ENCODE measurements at regions not wholly inside any gene's neighbourhood (a gene's known extent, or its start where the extent isn't known, plus 50 kb on each side); places are given as distances from the start of the nearest gene placed in this dataset.
"Not testable (repeated sequence)": the region's sequence is repeated elsewhere in the genome, so short reads cannot be mapped to it uniquely, and the experiment has no call there.

DNA sequence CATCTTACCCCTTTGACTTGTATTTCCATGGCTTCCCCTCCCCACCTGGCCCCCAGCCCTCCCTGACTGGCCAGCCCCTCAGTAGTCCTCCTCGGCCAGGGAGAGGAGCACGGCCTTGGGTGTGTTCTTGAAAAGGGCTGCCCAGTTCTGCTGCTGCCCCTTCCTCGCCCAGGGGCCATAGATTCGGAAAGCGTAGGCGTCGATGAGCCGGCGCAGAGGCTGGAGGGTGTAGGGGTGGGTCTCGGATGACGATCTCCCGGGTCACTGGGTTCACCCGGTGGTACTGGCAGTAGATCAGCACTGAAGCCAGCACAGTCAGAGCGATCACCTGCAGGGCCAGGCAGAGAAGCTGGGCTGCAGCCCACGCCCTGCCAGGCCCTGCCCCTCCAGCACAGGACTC lies 71.7 kb downstream of the ZNF479 start:
- CTCF ChIA-PET; H3K27me3 Mint-ChIP-seq; H3K4me1 Mint-ChIP-seq (ENCODE audit: low read depth); intact Hi-C loops (cut with DNase I, micrococcal nuclease); H3K4me1 ChIP-seq (ENCODE audit: insufficient read depth, low read length); POLR2A ChIA-PET; H3K4me3 Mint-ChIP-seq; DNase-seq; H3K27me3 ChIP-seq (ENCODE audit: control insufficient read depth in 1 of 2, insufficient read depth in 2 of 2, low read length in 2 of 2); H3K27ac ChIP-seq (ENCODE audit: low read depth in 1 of 2, low read length in 2 of 2); H3K4me3 ChIP-seq (ENCODE audit: low read length); ATAC-seq (ENCODE audit: poor library complexity); H3K27ac Mint-ChIP-seq; H3K36me3 ChIP-seq (ENCODE audit: insufficient read depth, low read length); H3K9me3 Mint-ChIP-seq; H3K36me3 Mint-ChIP-seq (ENCODE audit: low read depth): not testable (repeated sequence)
- peaks cover 0 to 19% of the 10 kb centered on the region in 2 experiments for H3K9me3 ChIP-seq (ENCODE audit: control insufficient read depth in 1 of 2, insufficient read depth in 1 of 2, low read length in 2 of 2)

DNA sequence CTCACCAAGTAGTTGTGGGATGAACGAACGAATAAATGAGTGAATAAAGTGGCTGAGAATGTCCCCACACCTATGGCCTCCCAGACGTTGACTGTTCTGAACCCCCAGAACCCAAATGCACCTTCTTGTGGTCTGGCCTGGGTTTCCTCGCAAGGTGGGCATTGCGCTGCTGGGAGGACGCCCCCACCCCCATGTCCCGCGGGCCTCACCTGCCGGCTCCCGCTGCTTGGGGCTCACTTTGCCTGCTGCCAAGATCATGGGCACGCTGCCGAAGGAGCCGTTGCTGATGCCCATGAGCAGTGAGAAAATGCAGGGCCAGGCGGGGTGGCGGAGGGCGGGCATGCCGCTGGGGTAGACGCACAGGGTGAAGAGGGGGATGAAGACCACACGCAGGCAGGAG lies 115.9 kb downstream of the ZNF479 start:
- peaks cover 0 to 42% of the 10 kb centered on the region in 2 experiments for H3K9me3 ChIP-seq (ENCODE audit: control insufficient read depth in 1 of 2, insufficient read depth in 1 of 2, low read length in 2 of 2)
- H3K36me3 Mint-ChIP-seq (ENCODE audit: low read depth); H3K27ac Mint-ChIP-seq; DNase-seq; intact Hi-C loops (cut with DNase I, micrococcal nuclease); CTCF ChIA-PET; POLR2A ChIA-PET; H3K4me1 Mint-ChIP-seq (ENCODE audit: low read depth); ATAC-seq (ENCODE audit: poor library complexity); H3K36me3 ChIP-seq (ENCODE audit: insufficient read depth, low read length); H3K27me3 ChIP-seq (ENCODE audit: control insufficient read depth in 1 of 2, insufficient read depth in 2 of 2, low read length in 2 of 2); H3K4me3 Mint-ChIP-seq; H3K4me3 ChIP-seq (ENCODE audit: low read length); H3K4me1 ChIP-seq (ENCODE audit: insufficient read depth, low read length); H3K9me3 Mint-ChIP-seq; H3K27me3 Mint-ChIP-seq; H3K27ac ChIP-seq (ENCODE audit: low read depth in 1 of 2, low read length in 2 of 2): not testable (repeated sequence)

DNA sequence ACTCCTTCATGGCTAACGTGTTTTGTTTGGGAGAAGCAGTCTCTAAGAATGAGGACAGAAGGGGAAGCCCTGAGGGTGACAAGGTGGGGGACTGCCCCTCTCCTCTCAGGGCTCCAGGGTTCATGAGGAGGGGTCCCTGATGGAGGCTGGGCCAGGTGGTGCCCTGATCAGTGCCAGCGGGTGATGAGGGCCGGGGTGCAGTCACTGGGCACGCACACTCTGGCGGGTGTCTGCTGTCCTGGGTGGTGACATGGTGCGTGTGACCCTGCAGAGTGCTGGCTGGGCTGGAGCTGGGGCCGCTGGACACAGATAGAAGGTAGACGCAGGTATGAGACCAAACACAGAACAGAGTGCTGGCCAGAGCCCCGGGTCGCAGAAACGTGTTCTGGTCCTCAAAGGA lies 118.5 kb downstream of the ZNF479 start:
- H3K36me3 ChIP-seq (ENCODE audit: insufficient read depth, low read length); H3K4me1 Mint-ChIP-seq (ENCODE audit: low read depth); H3K9me3 Mint-ChIP-seq; H3K4me1 ChIP-seq (ENCODE audit: insufficient read depth, low read length); H3K4me3 ChIP-seq (ENCODE audit: low read length); ATAC-seq (ENCODE audit: poor library complexity); H3K36me3 Mint-ChIP-seq (ENCODE audit: low read depth); H3K27ac Mint-ChIP-seq; H3K27me3 ChIP-seq (ENCODE audit: control insufficient read depth in 1 of 2, insufficient read depth in 2 of 2, low read length in 2 of 2); CTCF ChIA-PET; intact Hi-C loops (cut with DNase I, micrococcal nuclease); H3K27me3 Mint-ChIP-seq; H3K27ac ChIP-seq (ENCODE audit: low read depth in 1 of 2, low read length in 2 of 2); DNase-seq; H3K4me3 Mint-ChIP-seq; POLR2A ChIA-PET: not testable (repeated sequence)
- peaks cover 0 to 50% of the 10 kb centered on the region in 2 experiments for H3K9me3 ChIP-seq (ENCODE audit: control insufficient read depth in 1 of 2, insufficient read depth in 1 of 2, low read length in 2 of 2)

DNA sequence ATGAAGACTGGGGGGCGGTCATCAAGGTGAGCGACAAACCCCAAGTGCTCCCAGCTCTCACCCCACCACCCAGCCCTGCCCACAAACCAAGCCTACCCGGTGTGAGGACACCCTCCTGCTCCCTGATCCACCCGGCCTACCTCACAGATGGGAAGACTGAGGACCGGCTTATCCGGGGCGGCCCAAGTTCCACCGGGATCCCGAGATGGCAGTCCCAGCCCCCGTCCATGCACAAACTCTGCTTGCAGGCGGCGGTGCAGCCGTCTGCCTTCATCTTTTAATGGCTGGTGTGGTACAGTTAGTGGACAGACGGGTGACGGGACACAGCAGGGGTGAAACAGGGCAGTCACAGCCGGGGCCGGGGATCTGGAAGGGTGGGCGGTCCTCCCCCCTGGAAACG lies 119.3 kb downstream of the ZNF479 start:
- H3K27me3 Mint-ChIP-seq; H3K36me3 ChIP-seq (ENCODE audit: insufficient read depth, low read length); H3K4me1 ChIP-seq (ENCODE audit: insufficient read depth, low read length); H3K36me3 Mint-ChIP-seq (ENCODE audit: low read depth); POLR2A ChIA-PET; intact Hi-C loops (cut with DNase I, micrococcal nuclease); H3K4me3 Mint-ChIP-seq; H3K27ac Mint-ChIP-seq; H3K4me3 ChIP-seq (ENCODE audit: low read length); H3K27ac ChIP-seq (ENCODE audit: low read depth in 1 of 2, low read length in 2 of 2); H3K9me3 Mint-ChIP-seq; H3K4me1 Mint-ChIP-seq (ENCODE audit: low read depth); DNase-seq; H3K27me3 ChIP-seq (ENCODE audit: control insufficient read depth in 1 of 2, insufficient read depth in 2 of 2, low read length in 2 of 2); ATAC-seq (ENCODE audit: poor library complexity); CTCF ChIA-PET: not testable (repeated sequence)
- H3K9me3 ChIP-seq (ENCODE audit: control insufficient read depth in 1 of 2, insufficient read depth in 1 of 2, low read length in 2 of 2) = peaks cover 0 to 54% of the 10 kb centered on the region in 2 experiments

DNA sequence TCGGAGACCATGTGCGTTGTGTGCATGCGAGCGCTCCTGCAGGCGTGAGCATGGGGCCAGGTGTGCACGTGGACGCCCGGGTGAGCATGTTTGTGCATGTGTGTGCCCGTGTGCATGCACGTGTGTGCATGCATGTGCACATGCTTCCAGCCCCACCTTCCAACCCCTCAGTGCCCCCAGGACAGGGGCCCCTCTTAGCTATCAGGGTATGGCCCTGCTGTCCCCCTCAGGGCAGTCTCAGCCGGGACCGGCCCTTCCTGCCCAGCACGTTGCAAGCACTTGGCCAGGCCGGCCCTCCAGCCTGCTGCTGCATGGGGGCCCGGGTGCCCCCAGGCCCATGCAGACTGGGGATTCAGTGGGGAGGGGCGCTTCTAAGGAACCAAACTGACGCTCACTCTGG lies 123.0 kb downstream of the ZNF479 start:
- H3K36me3 ChIP-seq (ENCODE audit: insufficient read depth, low read length); DNase-seq; H3K27me3 ChIP-seq (ENCODE audit: control insufficient read depth in 1 of 2, insufficient read depth in 2 of 2, low read length in 2 of 2); H3K27ac Mint-ChIP-seq; H3K4me3 Mint-ChIP-seq; H3K4me1 ChIP-seq (ENCODE audit: insufficient read depth, low read length); H3K4me3 ChIP-seq (ENCODE audit: low read length); H3K27me3 Mint-ChIP-seq; ATAC-seq (ENCODE audit: poor library complexity); POLR2A ChIA-PET; CTCF ChIA-PET; H3K27ac ChIP-seq (ENCODE audit: low read depth in 1 of 2, low read length in 2 of 2); intact Hi-C loops (cut with DNase I, micrococcal nuclease); H3K4me1 Mint-ChIP-seq (ENCODE audit: low read depth); H3K9me3 Mint-ChIP-seq; H3K36me3 Mint-ChIP-seq (ENCODE audit: low read depth): not testable (repeated sequence)
- peaks cover 0 to 62% of the 10 kb centered on the region in 2 experiments for H3K9me3 ChIP-seq (ENCODE audit: control insufficient read depth in 1 of 2, insufficient read depth in 1 of 2, low read length in 2 of 2)

DNA sequence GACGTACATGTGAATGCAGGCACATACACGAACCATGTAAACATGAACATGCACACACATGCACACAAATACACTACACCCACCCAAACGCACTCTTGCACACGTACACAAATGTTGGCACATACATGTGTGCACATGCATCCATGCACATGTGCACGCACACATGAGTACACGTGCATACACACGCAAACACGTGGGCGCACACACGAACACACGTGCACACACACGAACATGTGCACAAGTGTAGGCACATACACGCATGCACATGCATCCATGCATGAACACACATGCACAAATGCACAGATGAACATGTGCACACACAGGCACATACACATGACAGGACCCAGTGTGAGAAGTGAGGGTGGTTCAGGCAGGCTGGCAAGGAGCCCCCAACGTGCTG lies 126.3 kb downstream of the ZNF479 start:
- H3K27ac Mint-ChIP-seq; H3K36me3 Mint-ChIP-seq (ENCODE audit: low read depth); POLR2A ChIA-PET; H3K36me3 ChIP-seq (ENCODE audit: insufficient read depth, low read length); H3K4me1 ChIP-seq (ENCODE audit: insufficient read depth, low read length); H3K27me3 Mint-ChIP-seq; H3K4me3 Mint-ChIP-seq; intact Hi-C loops (cut with DNase I, micrococcal nuclease); H3K27me3 ChIP-seq (ENCODE audit: control insufficient read depth in 1 of 2, insufficient read depth in 2 of 2, low read length in 2 of 2); H3K9me3 Mint-ChIP-seq; H3K4me1 Mint-ChIP-seq (ENCODE audit: low read depth); H3K4me3 ChIP-seq (ENCODE audit: low read length); CTCF ChIA-PET; H3K27ac ChIP-seq (ENCODE audit: low read depth in 1 of 2, low read length in 2 of 2); DNase-seq; ATAC-seq (ENCODE audit: poor library complexity): not testable (repeated sequence)
- H3K9me3 ChIP-seq (ENCODE audit: control insufficient read depth in 1 of 2, insufficient read depth in 1 of 2, low read length in 2 of 2) = peaks cover 0 to 62% of the 10 kb centered on the region in 2 experiments

DNA sequence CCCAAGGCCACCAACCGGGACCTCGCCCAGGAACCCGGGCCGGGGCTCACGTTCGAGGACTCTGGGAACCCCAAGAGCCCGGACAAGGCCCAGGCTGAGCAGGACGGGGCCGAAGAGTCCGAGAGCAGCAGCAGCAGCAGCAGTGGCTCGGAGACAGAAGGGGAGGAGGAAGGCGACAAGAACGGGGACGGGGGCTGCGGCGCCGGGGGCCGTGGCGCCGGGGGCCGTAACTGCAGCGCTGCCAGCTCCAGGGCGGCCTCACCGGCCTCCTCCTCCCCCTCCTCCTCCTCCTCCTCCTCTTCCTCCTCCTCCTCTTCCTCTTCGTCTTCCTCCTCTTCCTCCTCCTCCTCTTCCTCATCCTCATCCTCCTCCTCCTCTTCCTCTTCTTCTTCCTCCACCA lies 128.4 kb downstream of the ZNF479 start:
- H3K36me3 Mint-ChIP-seq (ENCODE audit: low read depth); H3K27ac Mint-ChIP-seq; H3K27me3 Mint-ChIP-seq; CTCF ChIA-PET; H3K4me1 Mint-ChIP-seq (ENCODE audit: low read depth); H3K27me3 ChIP-seq (ENCODE audit: control insufficient read depth in 1 of 2, insufficient read depth in 2 of 2, low read length in 2 of 2); H3K9me3 Mint-ChIP-seq; H3K27ac ChIP-seq (ENCODE audit: low read depth in 1 of 2, low read length in 2 of 2); H3K4me1 ChIP-seq (ENCODE audit: insufficient read depth, low read length); intact Hi-C loops (cut with DNase I, micrococcal nuclease); H3K4me3 ChIP-seq (ENCODE audit: low read length); POLR2A ChIA-PET; ATAC-seq (ENCODE audit: poor library complexity); DNase-seq; H3K4me3 Mint-ChIP-seq; H3K36me3 ChIP-seq (ENCODE audit: insufficient read depth, low read length): not testable (repeated sequence)
- peaks cover 0 to 73% of the 10 kb centered on the region in 2 experiments for H3K9me3 ChIP-seq (ENCODE audit: control insufficient read depth in 1 of 2, insufficient read depth in 1 of 2, low read length in 2 of 2)
